K562 (cell line): ENCODE measurements at regions not wholly inside any gene's neighbourhood (a gene's known extent, or its start where the extent isn't known, plus 50 kb on each side); places are given as distances from the start of the nearest gene placed in this dataset.

ENCODE experiments used
- ATAC-seq: fragments of 200-7000 bp; cut with Tn5 transposase; 3 replicates; pipeline ENCODE4 v1.9.1; 2020; ENCODE audit warnings: moderate library complexity
- BruUV-seq: library from RNA; stranded (reverse); fragments of 400-500 nt; replicated peaks from 2 replicates; lab custom pipeline; 2021; lab: Mats Ljungman, UMichigan
- CTCF ChIA-PET: fragments of 300-600 bp; formaldehyde crosslinking; extraction: SDS; loops from one replicate; lab custom pipeline; 2021; ENCODE audit warnings: low intra/inter-chr PET ratio; lab: Yijun Ruan, JAX
- POLR2A ChIA-PET: fragments of 300-600, 350-650 bp; sonication (Branson Sonifier 250); formaldehyde crosslinking; extraction: SDS; loops from one replicate; lab custom pipeline; 2021; ENCODE audit warnings: antibody characterized with exemption, inconsistent platforms; lab: Yijun Ruan, JAX
- DNase-seq, 4 experiments: peaks; one replicate each; pipeline versions ENCODE4 v3.0.0 to v3.0.0-alpha.2; 2011 to 2018; ENCODE audit warnings: low spot score in 3 of 4, mixed read lengths in 3 of 4; ENCODE audit errors: extremely low read depth in 1 of 4
- FAIRE-seq: peaks from 2 replicates; lab custom pipeline; 2011; peaks lifted over from hg19 to GRCh38; lab: Jason Lieb, UNC
- H2AFZ ChIP-seq: 2 replicates; pipeline ENCODE4 v1.6.0; 2011; ENCODE audit warnings: low read depth, low read length, control low read depth, inconsistent platforms
- H3K27ac ChIP-seq: fragments of 200-600 bp; 3 replicates; pipeline ENCODE4 v1.8.0; 2011; ENCODE audit warnings: low read depth, mild to moderate bottlenecking, control low read depth, inconsistent platforms, low read length, moderate library complexity, mixed read lengths; ENCODE audit errors: extremely low read depth
- H3K27me3 ChIP-seq, 2 experiments: fragments of 300-600 bp in 1 of 2; 2 replicates in 1 of 2; 3 replicates in 1 of 2; pipeline versions ENCODE4 v1.6.0 to v1.8.0; 2011; ENCODE audit warnings: inconsistent platforms in 2 of 2, low read length in 2 of 2, mild to moderate bottlenecking in 1 of 2, mixed read lengths in 1 of 2, moderate library complexity in 1 of 2; ENCODE audit not compliant: control insufficient read depth in 2 of 2, insufficient read depth in 2 of 2
- H3K36me3 ChIP-seq: fragments of 300-600 bp; 3 replicates; pipeline ENCODE4 v1.8.0; 2011; ENCODE audit warnings: mild to moderate bottlenecking, low read length, inconsistent platforms; ENCODE audit not compliant: control insufficient read depth, insufficient read depth
- H3K4me1 ChIP-seq, 2 experiments: fragments of 200-600 bp in 1 of 2; replicated peaks in 1 of 2; 2 replicates in 1 of 2; 3 replicates in 1 of 2; pipeline versions ENCODE4 v1.5.1 to v1.8.0; 2011; ENCODE audit warnings: inconsistent platforms in 2 of 2, low read length in 2 of 2, mild to moderate bottlenecking in 1 of 2, mixed read lengths in 1 of 2, moderate library complexity in 1 of 2; ENCODE audit not compliant: control insufficient read depth in 2 of 2, insufficient read depth in 2 of 2
- H3K4me2 ChIP-seq: 2 replicates; pipeline ENCODE4 v1.6.1; 2011; ENCODE audit warnings: low read length, control low read depth, inconsistent platforms, mixed read lengths; ENCODE audit not compliant: insufficient read depth
- H3K4me3 ChIP-seq: fragments of 200-600 bp; sonication (generic), shearing (Covaris generic); 2 replicates; pipeline ENCODE4 v1.5.1; 2016; ENCODE audit warnings: control low read depth, inconsistent platforms
- H3K79me2 ChIP-seq: fragments of 200-600 bp; 3 replicates; pipeline ENCODE4 v1.8.0; 2011; ENCODE audit warnings: low read length, inconsistent platforms; ENCODE audit not compliant: control insufficient read depth, insufficient read depth
- H3K9ac ChIP-seq, 2 experiments: 2 replicates each; pipeline versions ENCODE4 v1.6.0 to v1.6.1; 2011; ENCODE audit warnings: low read depth in 2 of 2, low read length in 2 of 2, control low read depth in 1 of 2, inconsistent platforms in 1 of 2, mild to moderate bottlenecking in 1 of 2, mixed read lengths in 1 of 2; ENCODE audit not compliant: insufficient read depth in 1 of 2
- H3K9me1 ChIP-seq: one replicate; pipeline ENCODE4 v1.6.0; 2011; ENCODE audit warnings: inconsistent platforms, mild to moderate bottlenecking, low read length, moderate library complexity; ENCODE audit not compliant: control insufficient read depth, insufficient read depth
- H3K9me3 ChIP-seq: replicated peaks from 2 replicates; pipeline ENCODE4 v1.5.1; 2011; ENCODE audit warnings: low read depth, low read length, inconsistent platforms; ENCODE audit not compliant: control insufficient read depth, insufficient read depth
- H4K20me1 ChIP-seq: replicated peaks from 2 replicates; pipeline ENCODE4 v1.6.1; 2011; ENCODE audit warnings: low read length, inconsistent platforms, mixed read lengths; ENCODE audit not compliant: control insufficient read depth, insufficient read depth
- BDP1 ChIP-seq: IDR thresholded peaks from 3 replicates; pipeline ENCODE4 v1.6.1; 2011; ENCODE audit not compliant: insufficient read length, insufficient read depth
- BRD9 ChIP-seq: fragments of 450-650 bp; IDR thresholded peaks from 2 replicates; pipeline ENCODE4 v1.6.1; 2018; ENCODE audit warnings: low read depth; ENCODE audit not compliant: partially characterized antibody
- CBFB ChIP-seq: sonication (generic); formaldehyde crosslinking; IDR thresholded peaks from 2 replicates; pipeline ENCODE4 v1.4.0; 2020; ENCODE audit warnings: mild to moderate bottlenecking, missing genetic modification reagents
- CEBPG ChIP-seq, 3 experiments: fragments of 200-800 bp in 1 of 3; sonication (Bioruptor generic) in 1 of 3; sonication (generic) in 1 of 3; formaldehyde crosslinking in 1 of 3; IDR thresholded peaks in 2 of 3; conservative IDR thresholded peaks in 1 of 3; 2 replicates each; pipeline versions ENCODE4 v1.6.1 to v1.8.0; 2016 to 2022; ENCODE audit warnings: missing compliant biosample characterization in 2 of 3, missing genetic modification characterization in 2 of 3, mild to moderate bottlenecking in 1 of 3, missing genetic modification reagents in 1 of 3
- COPS2 ChIP-seq: fragments of 450-650 bp; conservative IDR thresholded peaks from 2 replicates; pipeline ENCODE4 v1.6.1; 2016; ENCODE audit warnings: mild to moderate bottlenecking, moderate library complexity
- DPF2 ChIP-seq: fragments of 450-650 bp; IDR thresholded peaks from 2 replicates; pipeline ENCODE4 v1.6.1; 2016
- ESRRA ChIP-seq: fragments of 450-650 bp; IDR thresholded peaks from 2 replicates; pipeline ENCODE4 v1.6.1; 2014; ENCODE audit warnings: low read depth, mild to moderate bottlenecking, moderate library complexity, borderline replicate concordance
- GATAD2A ChIP-seq: fragments of 450-650 bp; IDR thresholded peaks from 2 replicates; pipeline ENCODE4 v1.6.1; 2017
- NFIC ChIP-seq: fragments of 450-650 bp; IDR thresholded peaks from 2 replicates; pipeline ENCODE4 v1.6.1; 2017; ENCODE audit warnings: mild to moderate bottlenecking, inconsistent platforms
- POLR2B ChIP-seq: fragments of 450-650 bp; IDR thresholded peaks from 2 replicates; pipeline ENCODE4 v1.6.1; 2018; ENCODE audit warnings: low read depth; ENCODE audit not compliant: partially characterized antibody
- RBM25 ChIP-seq: fragments of 200-400 bp; formaldehyde crosslinking; IDR thresholded peaks from 2 replicates; pipeline ENCODE4 v1.6.1; 2018; ENCODE audit warnings: low read length, low read depth, moderate library complexity; ENCODE audit not compliant: severe bottlenecking
- YY1 ChIP-seq, 3 experiments: IDR thresholded peaks; 2 replicates each; pipeline ENCODE4 v1.6.1; 2011; ENCODE audit warnings: low read length in 2 of 3, mild to moderate bottlenecking in 2 of 3, moderate library complexity in 2 of 3, borderline replicate concordance in 1 of 3, control low read depth in 1 of 3, low read depth in 1 of 3; ENCODE audit not compliant: insufficient read depth in 3 of 3, insufficient replicate concordance in 2 of 3, control insufficient read depth in 1 of 3, insufficient read length in 1 of 3; ENCODE audit errors: extremely low read depth in 1 of 3
- ZBED1 ChIP-seq: IDR thresholded peaks from 2 replicates; pipeline ENCODE4 v1.6.1; 2014
- ZNF174 ChIP-seq: fragments of 250-450 bp; sonication (Bioruptor Pico); IDR thresholded peaks from 2 replicates; pipeline ENCODE4 v1.4.0; 2020; ENCODE audit warnings: mild to moderate bottlenecking
- WGBS: fragments of 100-300 bp; shearing (Covaris generic); methylation state at CpG from one replicate; pipeline ENCODE4 v1.1.6; 2016; ENCODE audit warnings: low coverage, mixed read lengths; ENCODE audit not compliant: insufficient coverage; ENCODE audit errors: missing lambda C conversion rate; 5-methylcytosine and 5-hydroxymethylcytosine counted together
- in situ Hi-C: fragments of 300-500 bp; cut with MboI; formaldehyde crosslinking; loops from 4 replicates; pipeline ENCODE4 v1.15.0; 2018; ENCODE audit warnings: inconsistent platforms, mixed read lengths
- intact Hi-C: fragments of 100-400 bp; cut with micrococcal nuclease; formaldehyde crosslinking; loops from 2 replicates; pipeline ENCODE4 v1.14.2; 2022

GRCh38 chr12:73413974-73414373, 1123.7 kb upstream of the ATXN7L3B start:
- in situ Hi-C loops: no loop called here
- TF ChIP-seq NFIC (no peak), BDP1 (no peak), YY1 (IDR thresholded peaks at IDR 0.05; ENCODE audit: borderline replicate concordance in 1 of 3, control insufficient read depth in 1 of 3, extremely low read depth in 1 of 3, insufficient read depth in 3 of 3, insufficient read length in 1 of 3, insufficient replicate concordance in 2 of 3, low read depth in 1 of 3, low read length in 2 of 3) (no peak), ZBED1 (no peak), ESRRA (no peak), BRD9 (no peak), ZNF174 (CRISPR knock-in tag) (no peak), GATAD2A (no peak), CEBPG (CRISPR knock-in tag; IDR thresholded peaks at IDR 0.05) (no peak), CEBPG (tag; conservative IDR thresholded peaks at IDR 0.05 in 1 of 2, IDR thresholded peaks at IDR 0.05 in 1 of 2) (no peak), POLR2B (no peak), COPS2 (no peak), CBFB (no peak), DPF2 (no peak), RBM25 (no peak)
- no peaks in the 10 kb centered on the region for H3K27me3 ChIP-seq
- no peak for ATAC-seq
- H2AFZ ChIP-seq: no peak overlapping the region
- 0% methylated on average over 1 of the region's 1 CpG for WGBS
- no peaks in the 10 kb centered on the region for H3K9me3 ChIP-seq
- BruUV-seq: no TSS peak
- intact Hi-C loops: no loop called here
- no peak overlapping the region for H3K27ac ChIP-seq
- H3K9me1 ChIP-seq: no peaks in the 10 kb centered on the region
- ChIA-PET CTCF (no interaction called here), POLR2A (no interaction called here)
- no peak overlapping the region for H3K4me3 ChIP-seq
- no peaks in the 10 kb centered on the region for H3K4me1 ChIP-seq
- no peaks in the 10 kb centered on the region for H3K79me2 ChIP-seq
- H4K20me1 ChIP-seq: no peaks in the 10 kb centered on the region
- FAIRE-seq: no peak
- no peak overlapping the region for H3K4me2 ChIP-seq
- no peak overlapping the region for H3K9ac ChIP-seq
- H3K36me3 ChIP-seq: no peaks in the 10 kb centered on the region
- DNase-seq: no peak
